ENCODE measurements at regions not wholly inside any gene's neighbourhood (a gene's known extent, or its start where the extent isn't known, plus 50 kb on each side); places are given as distances from the start of the nearest gene placed in this dataset.
"Not testable (repeated sequence)": the region's sequence is repeated elsewhere in the genome, so short reads cannot be mapped to it uniquely, and the experiment has no call there.

DNA sequence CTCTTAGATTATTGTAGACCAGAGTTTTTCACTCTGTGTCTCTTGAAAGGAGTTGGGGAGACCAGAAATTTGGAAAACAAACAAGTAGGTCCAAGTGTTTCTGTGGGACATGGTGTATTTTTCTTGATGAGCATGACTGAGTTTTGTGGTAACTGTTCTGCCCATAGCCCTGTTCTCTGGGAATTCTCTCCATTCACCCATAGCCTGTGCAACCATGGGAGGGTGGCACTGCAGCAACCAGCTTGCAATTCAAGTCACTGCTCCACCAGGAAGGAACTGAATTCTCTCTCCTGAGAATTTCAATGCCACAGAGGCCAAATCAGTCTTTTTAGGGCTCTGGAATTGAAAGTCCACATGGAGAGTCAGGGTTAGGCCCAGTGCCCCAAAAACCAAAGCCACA, 475.3 kb upstream of the TRPC7 start:
- POLR2A ChIA-PET, result no interaction called here
- H3K4me3 Mint-ChIP-seq, result no peak overlapping the region
- no peak for ATAC-seq (ENCODE audit: low read depth)

DNA sequence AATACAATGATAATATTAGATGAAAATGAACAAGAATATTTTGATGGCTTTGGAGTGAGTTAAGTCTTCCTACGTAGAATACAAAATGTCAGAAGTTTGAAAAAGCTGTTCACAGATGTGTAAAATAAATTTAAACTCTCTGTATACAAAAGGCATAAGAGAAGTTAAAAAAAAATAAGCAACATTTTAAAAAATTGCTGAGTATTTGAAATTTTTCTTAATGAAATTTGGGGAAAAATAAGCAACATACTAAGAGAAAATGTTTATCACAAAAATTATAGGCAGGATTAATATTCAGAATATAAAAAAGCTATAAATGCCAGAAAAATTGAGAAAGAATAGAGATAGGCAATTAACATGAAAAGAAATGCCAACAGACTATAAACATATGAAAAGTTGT, 470.7 kb upstream of the TRPC7 start:
- DNase-seq (no peak), ATAC-seq (ENCODE audit: low read depth) (no peak)
- Mint-ChIP-seq H3K36me3 (no peaks in the 10 kb centered on the region), H3K4me1 (no peaks in the 10 kb centered on the region), H3K27ac (no peak overlapping the region), H3K27me3 (no peaks in the 10 kb centered on the region), H3K4me3 (no peak overlapping the region), H3K9me3 (no peaks in the 10 kb centered on the region)
- POLR2A ChIA-PET, result no interaction called here

More for the DNA sequence above, 475.3 kb upstream of the TRPC7 start:
- Mint-ChIP-seq H3K36me3 (no peaks in the 10 kb centered on the region), H3K27me3 (no peaks in the 10 kb centered on the region), H3K4me1 (no peaks in the 10 kb centered on the region), H3K9me3 (no peaks in the 10 kb centered on the region), H3K27ac (no peak overlapping the region)
- DNase-seq, result no peak

GRCh38 chr5:136820848-136821247, 455.5 kb upstream of the TRPC7 start:
- no peak overlapping the region for H3K4me3 Mint-ChIP-seq
- POLR2A ChIA-PET, result no interaction called here

GRCh38 chr5:136819526-136820302, 454.4 kb upstream of the TRPC7 start:
- Mint-ChIP-seq H3K4me1 (no peaks in the 10 kb centered on the region), H3K36me3 (no peaks in the 10 kb centered on the region), H3K27me3 (no peaks in the 10 kb centered on the region), H3K4me3 (no peak overlapping the region), H3K27ac (no peak overlapping the region), H3K9me3 (peaks cover 1% of the 10 kb centered on the region)
- ATAC-seq (ENCODE audit: low read depth) (no peak), DNase-seq (no peak)
- POLR2A ChIA-PET, result no interaction called here

More at GRCh38 chr5:136820848-136821247, 455.5 kb upstream of the TRPC7 start:
- no peak overlapping the region for H3K27ac Mint-ChIP-seq
- ATAC-seq (ENCODE audit: low read depth) (no peak), DNase-seq (no peak)
- peaks cover 1% of the 10 kb centered on the region for H3K9me3 Mint-ChIP-seq
- no peaks in the 10 kb centered on the region for H3K27me3 Mint-ChIP-seq
- H3K36me3 Mint-ChIP-seq, result no peaks in the 10 kb centered on the region
- H3K4me1 Mint-ChIP-seq, result no peaks in the 10 kb centered on the region

- H3K36me3 Mint-ChIP-seq, result no peaks in the 10 kb centered on the region
- H3K9me3 Mint-ChIP-seq, result no peaks in the 10 kb centered on the region
- ATAC-seq (ENCODE audit: low read depth) (no peak), DNase-seq (no peak)
- no peak overlapping the region for H3K4me3 Mint-ChIP-seq
- H3K27ac Mint-ChIP-seq, result no peak overlapping the region
- no peaks in the 10 kb centered on the region for H3K27me3 Mint-ChIP-seq
- POLR2A ChIA-PET, result no interaction called here
- H3K4me1 Mint-ChIP-seq, result no peaks in the 10 kb centered on the region
Measured at GRCh38 chr5:136816327-136816726, 451.0 kb upstream of the TRPC7 start.

GRCh38 chr5:136814619-136815378, 449.5 kb upstream of the TRPC7 start:
- H3K4me1 Mint-ChIP-seq, result no peaks in the 10 kb centered on the region
- no peaks in the 10 kb centered on the region for H3K9me3 Mint-ChIP-seq

GRCh38 chr5:136812270-136812669, 446.9 kb upstream of the TRPC7 start:
- H3K9me3 Mint-ChIP-seq; H3K4me1 Mint-ChIP-seq; DNase-seq; H3K4me3 Mint-ChIP-seq; H3K36me3 Mint-ChIP-seq; H3K27me3 Mint-ChIP-seq; H3K27ac Mint-ChIP-seq; POLR2A ChIA-PET; ATAC-seq (ENCODE audit: low read depth): not testable (repeated sequence)

More at GRCh38 chr5:136814619-136815378, 449.5 kb upstream of the TRPC7 start:
- no peaks in the 10 kb centered on the region for H3K36me3 Mint-ChIP-seq
- no peak overlapping the region for H3K4me3 Mint-ChIP-seq
- ATAC-seq (ENCODE audit: low read depth), result no peak
- no peaks in the 10 kb centered on the region for H3K27me3 Mint-ChIP-seq
- DNase-seq, result no peak
- H3K27ac Mint-ChIP-seq, result no peak overlapping the region
- POLR2A ChIA-PET, result no interaction called here

GRCh38 chr5:136811551-136811950, 446.2 kb upstream of the TRPC7 start:
- H3K27me3 Mint-ChIP-seq, result no peaks in the 10 kb centered on the region
- POLR2A ChIA-PET, result no interaction called here
- H3K4me3 Mint-ChIP-seq, result no peak overlapping the region
- ATAC-seq (ENCODE audit: low read depth), result no peak
- H3K27ac Mint-ChIP-seq, result no peak overlapping the region
- no peaks in the 10 kb centered on the region for H3K4me1 Mint-ChIP-seq
- no peaks in the 10 kb centered on the region for H3K36me3 Mint-ChIP-seq
- H3K9me3 Mint-ChIP-seq, result no peaks in the 10 kb centered on the region
- DNase-seq, result no peak

DNA sequence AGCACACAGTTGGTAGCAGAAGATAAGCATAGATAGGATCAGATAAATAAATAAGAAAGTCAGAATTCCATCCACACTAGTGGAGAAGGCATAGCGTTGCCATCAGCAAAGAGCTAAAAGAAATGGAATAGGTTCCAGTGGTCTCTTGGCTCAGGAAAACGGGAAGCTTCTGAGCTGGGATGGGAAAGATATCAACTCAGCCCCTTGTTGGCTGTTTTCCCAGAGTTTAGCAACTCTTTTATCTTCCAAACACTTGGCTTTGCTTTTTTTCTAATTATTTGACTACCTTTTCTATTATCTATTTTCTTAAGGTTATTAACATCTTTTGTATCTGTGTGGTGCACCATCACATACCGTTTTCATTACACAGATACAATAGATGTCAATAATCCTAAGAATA, 445.7 kb upstream of the TRPC7 start:
- ATAC-seq (ENCODE audit: low read depth) (no peak), DNase-seq (no peak)
- H3K27ac Mint-ChIP-seq, result no peak overlapping the region
- H3K4me3 Mint-ChIP-seq, result no peak overlapping the region
- H3K9me3 Mint-ChIP-seq, result no peaks in the 10 kb centered on the region
- no peaks in the 10 kb centered on the region for H3K36me3 Mint-ChIP-seq
- POLR2A ChIA-PET, result no interaction called here
- no peaks in the 10 kb centered on the region for H3K4me1 Mint-ChIP-seq
- no peaks in the 10 kb centered on the region for H3K27me3 Mint-ChIP-seq

DNA sequence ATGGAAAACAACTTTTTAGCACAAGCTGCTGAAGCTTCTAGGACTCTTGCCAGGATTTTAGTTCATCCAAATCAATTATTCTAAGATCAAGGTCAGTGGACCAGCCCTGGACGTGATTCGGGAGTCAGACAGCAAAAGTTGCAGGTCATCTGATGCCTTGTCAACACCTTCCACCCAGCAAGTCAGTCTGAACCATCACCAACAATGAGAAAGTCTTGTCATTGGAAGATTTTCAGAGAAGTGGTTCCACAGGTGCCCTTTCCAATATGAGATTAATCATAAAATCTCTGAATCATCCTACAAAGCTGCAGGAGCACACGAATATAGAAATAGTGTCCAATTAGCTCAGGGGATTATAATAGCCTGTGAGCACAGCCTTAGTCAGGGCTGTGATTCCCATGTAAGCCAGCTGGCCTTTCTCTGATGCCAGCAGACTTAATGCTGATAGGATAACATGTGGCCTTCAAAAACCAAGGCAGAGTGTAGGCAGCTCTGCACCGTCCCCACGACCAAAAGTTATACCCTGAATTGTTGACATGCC, 445.0 kb upstream of the TRPC7 start:
- Mint-ChIP-seq H3K36me3 (no peaks in the 10 kb centered on the region), H3K27me3 (no peaks in the 10 kb centered on the region), H3K27ac (no peak overlapping the region), H3K4me3 (no peak overlapping the region), H3K4me1 (no peaks in the 10 kb centered on the region), H3K9me3 (peaks cover under 1% of the 10 kb centered on the region)
- ATAC-seq (ENCODE audit: low read depth), result no peak
- DNase-seq, result no peak
- POLR2A ChIA-PET, result no interaction called here

DNA sequence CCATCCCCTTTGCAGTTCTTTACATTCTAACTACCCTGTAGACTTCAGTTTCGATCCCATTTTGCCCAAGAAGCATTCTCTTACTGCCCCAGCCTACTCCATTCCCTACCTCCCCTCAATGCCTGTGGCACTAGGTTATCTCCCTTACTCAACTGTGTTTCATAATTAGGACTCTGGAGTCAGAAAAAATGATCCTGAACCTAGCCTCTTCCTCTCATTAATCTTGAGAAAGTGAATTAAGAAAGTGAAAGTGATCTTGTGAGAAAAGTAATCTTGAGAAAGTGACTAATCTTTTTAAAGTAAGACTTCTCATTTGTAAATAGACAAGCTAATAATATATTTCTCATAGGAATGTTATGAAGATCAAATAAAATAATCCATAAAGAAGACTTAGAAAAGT, 444.0 kb upstream of the TRPC7 start:
- Mint-ChIP-seq H3K4me3 (no peak overlapping the region), H3K27me3 (no peaks in the 10 kb centered on the region), H3K9me3 (peaks cover 3% of the 10 kb centered on the region), H3K27ac (no peak overlapping the region), H3K36me3 (no peaks in the 10 kb centered on the region), H3K4me1 (no peaks in the 10 kb centered on the region)
- no peak for DNase-seq
- POLR2A ChIA-PET, result no interaction called here
- ATAC-seq (ENCODE audit: low read depth), result no peak

DNA sequence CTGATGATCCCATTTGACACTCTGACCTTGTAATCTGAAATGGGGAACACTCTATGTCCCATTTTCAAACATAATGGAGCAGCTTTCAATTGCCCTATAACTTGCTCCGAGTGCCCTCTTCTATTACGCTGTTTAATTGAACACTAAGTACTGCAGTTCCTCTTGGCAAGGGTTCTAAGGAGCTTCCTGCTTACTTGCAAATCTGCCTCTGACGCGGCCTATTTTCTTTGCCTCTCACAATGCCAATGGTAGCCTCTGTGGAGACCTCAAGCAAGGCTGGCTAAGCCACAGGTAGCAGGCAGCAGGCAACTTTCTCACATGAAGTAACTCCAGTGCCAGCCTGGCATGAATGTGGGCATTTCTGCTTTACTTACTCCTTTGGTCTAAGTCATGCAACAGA, 443.4 kb upstream of the TRPC7 start:
- POLR2A ChIA-PET, result no interaction called here
- Mint-ChIP-seq H3K36me3 (no peaks in the 10 kb centered on the region), H3K4me3 (no peak overlapping the region), H3K4me1 (no peaks in the 10 kb centered on the region), H3K27ac (no peak overlapping the region), H3K9me3 (peaks cover 3% of the 10 kb centered on the region), H3K27me3 (no peaks in the 10 kb centered on the region)
- ATAC-seq (ENCODE audit: low read depth) (no peak), DNase-seq (no peak)

DNA sequence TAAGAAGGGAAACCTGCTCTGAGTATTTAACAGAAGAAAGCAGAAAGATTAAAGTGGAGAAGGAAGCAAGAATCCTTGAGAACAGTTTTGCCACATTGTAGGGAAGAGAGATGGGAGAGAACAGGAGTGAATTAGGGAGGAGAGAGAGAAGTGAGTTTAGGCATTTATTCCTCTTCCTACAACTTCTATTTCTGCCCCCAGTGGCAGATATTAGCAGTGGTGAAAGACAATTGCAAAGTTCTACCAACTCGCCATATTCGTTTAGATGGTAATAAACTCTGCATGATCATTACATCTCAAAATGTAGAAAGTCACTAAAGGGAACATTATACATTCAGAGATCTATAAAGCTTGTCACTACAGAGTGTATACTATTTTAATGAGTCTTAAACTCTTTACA, 440.1 kb upstream of the TRPC7 start:
- Mint-ChIP-seq H3K36me3 (no peaks in the 10 kb centered on the region), H3K9me3 (peaks cover 3% of the 10 kb centered on the region), H3K4me1 (no peaks in the 10 kb centered on the region), H3K27ac (no peak overlapping the region), H3K27me3 (no peaks in the 10 kb centered on the region), H3K4me3 (no peak overlapping the region)
- POLR2A ChIA-PET, result no interaction called here
- ATAC-seq (ENCODE audit: low read depth) (no peak), DNase-seq (no peak)

GRCh38 chr5:136802383-136802782, 437.0 kb upstream of the TRPC7 start:
- H3K9me3 Mint-ChIP-seq, result peaks cover 3% of the 10 kb centered on the region
- POLR2A ChIA-PET, result no interaction called here
- no peak overlapping the region for H3K27ac Mint-ChIP-seq
- ATAC-seq (ENCODE audit: low read depth) (no peak), DNase-seq (no peak)
- no peaks in the 10 kb centered on the region for H3K4me1 Mint-ChIP-seq
- H3K4me3 Mint-ChIP-seq, result no peak overlapping the region
- no peaks in the 10 kb centered on the region for H3K36me3 Mint-ChIP-seq
- H3K27me3 Mint-ChIP-seq, result no peaks in the 10 kb centered on the region
